Parathyroid adenoma (tissue), 2 donors: ENCODE measurements at regions not wholly inside any gene's neighbourhood (a gene's known extent, or its start where the extent isn't known, plus 50 kb on each side); places are given as distances from the start of the nearest gene placed in this dataset.

Source experiments
- H2AFZ ChIP-seq: fragments of 300-600 bp; sonication (generic); one replicate; pipeline ENCODE4 v1.7.0; 2017; ENCODE audit warnings: antibody characterized with exemption, mild to moderate bottlenecking
- H3K27ac ChIP-seq: fragments of 300-600 bp; sonication (generic); one replicate; pipeline ENCODE4 v1.7.0; 2017
- H3K27me3 ChIP-seq: fragments of 300-600 bp; sonication (generic); one replicate; pipeline ENCODE4 v1.7.0; 2017; ENCODE audit warnings: low read length; ENCODE audit not compliant: control insufficient read depth, insufficient read depth
- H3K36me3 ChIP-seq: fragments of 300-600 bp; sonication (generic); one replicate; pipeline ENCODE4 v1.7.0; 2017; ENCODE audit warnings: low read length; ENCODE audit not compliant: control insufficient read depth, insufficient read depth
- H3K4me1 ChIP-seq: fragments of 300-600 bp; sonication (generic); one replicate; pipeline ENCODE4 v1.7.0; 2017; ENCODE audit warnings: control low read depth
- H3K4me2 ChIP-seq: fragments of 300-600 bp; sonication (generic); one replicate; pipeline ENCODE4 v1.7.0; 2017; ENCODE audit warnings: low read length
- H3K4me3 ChIP-seq: fragments of 300-600 bp; sonication (generic); one replicate; pipeline ENCODE4 v1.7.0; 2017; ENCODE audit warnings: low read depth, low read length
- H3K79me2 ChIP-seq: fragments of 300-600 bp; sonication (generic); one replicate; pipeline ENCODE4 v1.7.0; 2017; ENCODE audit warnings: control low read depth
- H3K9ac ChIP-seq: fragments of 300-600 bp; sonication (generic); one replicate; pipeline ENCODE4 v1.7.0; 2017; ENCODE audit warnings: mild to moderate bottlenecking
- H3K9me3 ChIP-seq: fragments of 300-600 bp; sonication (generic); one replicate; pipeline ENCODE4 v1.7.0; 2017; ENCODE audit warnings: low read length; ENCODE audit not compliant: control insufficient read depth
- TF ChIP-seq, protein P1 (sequence below): fragments of 300-600 bp; sonication (generic); IDR thresholded peaks from one replicate; pipeline ENCODE4 v1.7.0; 2017; ENCODE audit warnings: antibody characterized with exemption, mild to moderate bottlenecking
- donor health status: primary hyperparathyroidism.

DNA sequence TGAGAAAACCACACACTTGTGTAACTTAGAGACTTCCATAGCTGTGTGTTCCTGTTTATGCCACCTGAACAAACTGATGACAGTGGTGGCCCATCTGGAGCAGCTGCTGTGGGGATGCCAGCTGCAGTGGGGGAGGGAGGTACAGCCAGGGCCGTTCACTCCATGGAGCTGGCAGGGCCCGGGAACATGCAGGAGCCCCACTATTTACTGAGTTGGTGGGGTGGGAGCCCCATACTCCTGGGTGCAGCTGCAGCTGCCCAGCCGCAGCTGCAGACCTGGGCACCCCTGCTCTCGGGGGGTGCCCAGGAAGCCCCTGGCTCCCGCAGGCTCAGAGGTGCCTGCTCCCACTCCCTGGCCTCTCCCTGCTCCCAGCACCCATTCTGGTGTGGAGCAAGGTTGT, 398.6 kb upstream of the RASGEF1B start:
- Histone ChIP-seq H2AFZ (no peak overlapping the region), H3K4me2 (no peak overlapping the region), H3K4me1 (no peaks in the 10 kb centered on the region), H3K9me3 (no peaks in the 10 kb centered on the region), H3K79me2 (no peaks in the 10 kb centered on the region), H3K27me3 (no peaks in the 10 kb centered on the region), H3K9ac (no peak overlapping the region), H3K36me3 (no peaks in the 10 kb centered on the region), H3K4me3 (no peak overlapping the region), H3K27ac (no peak overlapping the region)
- TF ChIP-seq, protein P1, sequence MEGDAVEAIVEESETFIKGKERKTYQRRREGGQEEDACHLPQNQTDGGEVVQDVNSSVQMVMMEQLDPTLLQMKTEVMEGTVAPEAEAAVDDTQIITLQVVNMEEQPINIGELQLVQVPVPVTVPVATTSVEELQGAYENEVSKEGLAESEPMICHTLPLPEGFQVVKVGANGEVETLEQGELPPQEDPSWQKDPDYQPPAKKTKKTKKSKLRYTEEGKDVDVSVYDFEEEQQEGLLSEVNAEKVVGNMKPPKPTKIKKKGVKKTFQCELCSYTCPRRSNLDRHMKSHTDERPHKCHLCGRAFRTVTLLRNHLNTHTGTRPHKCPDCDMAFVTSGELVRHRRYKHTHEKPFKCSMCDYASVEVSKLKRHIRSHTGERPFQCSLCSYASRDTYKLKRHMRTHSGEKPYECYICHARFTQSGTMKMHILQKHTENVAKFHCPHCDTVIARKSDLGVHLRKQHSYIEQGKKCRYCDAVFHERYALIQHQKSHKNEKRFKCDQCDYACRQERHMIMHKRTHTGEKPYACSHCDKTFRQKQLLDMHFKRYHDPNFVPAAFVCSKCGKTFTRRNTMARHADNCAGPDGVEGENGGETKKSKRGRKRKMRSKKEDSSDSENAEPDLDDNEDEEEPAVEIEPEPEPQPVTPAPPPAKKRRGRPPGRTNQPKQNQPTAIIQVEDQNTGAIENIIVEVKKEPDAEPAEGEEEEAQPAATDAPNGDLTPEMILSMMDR, result no peak

DNA sequence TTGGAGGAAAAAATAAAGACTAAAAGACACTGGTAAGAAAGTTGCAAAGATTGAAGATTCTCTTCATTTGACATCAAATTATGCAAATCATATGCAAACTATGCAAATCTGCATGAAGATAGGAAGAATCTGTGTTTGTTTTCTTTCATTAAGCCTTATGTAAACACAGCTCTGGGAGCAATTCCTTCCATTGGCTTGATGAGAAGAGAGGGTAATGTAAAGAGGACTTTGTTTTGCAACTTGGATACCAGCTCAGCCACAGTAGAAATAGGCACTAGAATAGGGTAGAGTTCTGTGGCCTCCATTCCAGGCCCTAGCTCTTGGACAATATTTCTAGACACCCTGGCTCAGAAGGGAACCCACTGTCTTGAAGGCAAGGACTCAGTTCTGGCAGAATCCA, 388.4 kb upstream of the RASGEF1B start:
- Histone ChIP-seq H3K9me3 (no peaks in the 10 kb centered on the region), H3K4me3 (no peak overlapping the region), H2AFZ (no peak overlapping the region), H3K27ac (no peak overlapping the region), H3K79me2 (no peaks in the 10 kb centered on the region), H3K9ac (no peak overlapping the region), H3K27me3 (no peaks in the 10 kb centered on the region), H3K4me1 (no peaks in the 10 kb centered on the region), H3K4me2 (no peak overlapping the region), H3K36me3 (no peaks in the 10 kb centered on the region)
- TF ChIP-seq, protein P1, result no peak

DNA sequence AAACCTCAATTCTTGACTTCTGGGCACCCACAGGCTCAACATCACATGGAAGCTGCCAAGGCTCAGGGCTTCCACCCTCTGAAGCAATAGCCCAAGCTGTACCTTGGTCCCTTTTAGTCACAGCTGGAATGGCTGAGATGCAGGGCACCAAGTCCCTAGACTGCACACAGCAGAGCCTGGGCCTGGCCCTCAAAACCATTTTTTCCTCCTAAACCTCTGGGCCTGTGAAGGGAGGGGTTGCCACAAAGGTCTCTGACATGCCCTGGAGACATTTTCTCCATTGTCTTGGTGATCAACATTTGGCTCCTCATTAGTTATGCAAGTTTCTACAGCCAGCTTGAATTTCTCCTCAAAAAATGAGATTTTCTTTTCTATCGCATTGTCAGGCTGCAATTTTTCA, 382.7 kb upstream of the RASGEF1B start:
- no peak overlapping the region for H3K4me3 ChIP-seq
- no peak overlapping the region for H3K9ac ChIP-seq
- no peak overlapping the region for H3K27ac ChIP-seq
- H3K36me3 ChIP-seq, result no peaks in the 10 kb centered on the region
- TF ChIP-seq, protein P1, result no peak
- H3K4me2 ChIP-seq, result no peak overlapping the region
- no peak overlapping the region for H2AFZ ChIP-seq
- no peaks in the 10 kb centered on the region for H3K9me3 ChIP-seq
- H3K27me3 ChIP-seq, result no peaks in the 10 kb centered on the region
- no peaks in the 10 kb centered on the region for H3K79me2 ChIP-seq
- no peaks in the 10 kb centered on the region for H3K4me1 ChIP-seq

DNA sequence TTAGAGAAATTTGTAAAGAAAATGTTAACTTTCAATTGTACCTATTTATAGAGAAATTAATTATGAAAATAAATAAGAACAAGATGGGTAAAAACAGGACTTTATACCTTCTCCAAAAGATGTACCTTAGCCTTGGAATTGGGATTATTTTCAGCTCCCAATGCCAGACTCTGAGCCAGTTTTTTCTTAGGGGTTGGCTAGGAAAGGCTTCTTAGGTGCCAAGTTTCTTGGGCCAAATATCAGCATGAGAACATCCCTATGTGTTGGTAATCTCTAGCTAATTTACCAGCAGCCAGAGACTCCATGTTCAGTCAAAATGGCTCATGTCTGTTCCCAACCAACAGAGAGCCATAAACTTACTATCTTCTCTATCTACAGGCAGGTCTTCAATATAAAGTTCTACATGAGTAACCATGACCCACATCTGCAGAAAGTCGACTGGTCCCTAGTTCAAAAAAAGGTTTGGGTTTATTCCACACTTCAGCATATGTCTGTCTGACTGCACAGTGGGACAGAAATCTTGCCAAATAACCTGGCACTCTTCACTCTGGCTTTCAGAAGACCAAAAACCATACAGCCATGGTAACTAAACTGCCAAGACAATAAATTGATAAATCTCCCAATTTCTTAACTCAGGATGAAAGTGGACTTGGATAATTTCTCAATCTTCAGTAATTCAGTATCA, 380.5 kb upstream of the RASGEF1B start:
- Histone ChIP-seq H3K79me2 (no peaks in the 10 kb centered on the region), H3K4me1 (no peaks in the 10 kb centered on the region), H3K4me3 (no peak overlapping the region), H3K27me3 (no peaks in the 10 kb centered on the region), H3K4me2 (no peak overlapping the region), H3K9ac (no peak overlapping the region), H3K36me3 (no peaks in the 10 kb centered on the region), H3K9me3 (no peaks in the 10 kb centered on the region), H2AFZ (no peak overlapping the region), H3K27ac (no peak overlapping the region)
- TF ChIP-seq, protein P1, result no peak

DNA sequence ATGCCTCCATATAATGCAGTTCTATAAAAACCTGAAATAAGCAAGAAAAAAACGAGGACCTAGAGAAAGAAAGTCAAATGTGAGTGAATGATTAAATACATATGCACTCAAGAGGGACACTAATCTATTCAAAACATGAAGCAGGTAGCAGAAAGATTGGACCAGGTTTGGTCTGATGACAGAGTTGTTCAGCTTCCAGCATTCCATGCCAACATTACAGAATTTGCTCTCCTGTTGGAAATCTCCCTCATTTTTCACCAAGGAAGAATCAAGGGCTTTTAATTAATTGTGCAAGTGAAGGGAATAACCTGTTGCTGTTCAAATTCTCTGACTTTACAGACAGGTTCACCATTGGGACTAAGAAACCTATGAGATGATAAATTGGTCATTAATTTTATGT, 379.0 kb upstream of the RASGEF1B start:
- Histone ChIP-seq H3K4me2 (no peak overlapping the region), H3K9ac (no peak overlapping the region), H3K27ac (no peak overlapping the region), H2AFZ (no peak overlapping the region), H3K4me3 (no peak overlapping the region), H3K27me3 (no peaks in the 10 kb centered on the region), H3K9me3 (no peaks in the 10 kb centered on the region), H3K4me1 (no peaks in the 10 kb centered on the region), H3K79me2 (no peaks in the 10 kb centered on the region), H3K36me3 (no peaks in the 10 kb centered on the region)
- TF ChIP-seq, protein P1, result no peak
